Astrocyte of the spinal cord (primary cell): ENCODE measurements at regions not wholly inside any gene's neighbourhood (a gene's known extent, or its start where the extent isn't known, plus 50 kb on each side); places are given as distances from the start of the nearest gene placed in this dataset.

Source experiments
- DNase-seq: peaks from one replicate; pipeline ENCODE4 v3.0.0; 2011; ENCODE audit warnings: low read depth, low spot score
- H3K4me3 ChIP-seq: 2 replicates; pipeline ENCODE4 v1.5.1; 2011; ENCODE audit warnings: low read depth, mild to moderate bottlenecking, low read length, moderate library complexity
- in situ Hi-C: cut with HindIII; loops from 2 replicates; pipeline ENCODE4 v1.10.0; 2017; ENCODE audit warnings: low sequenced_read_pairs
- TF ChIP-seq, protein P1 (sequence below): IDR thresholded peaks from 2 replicates; pipeline ENCODE4 v1.5.1; 2012; ENCODE audit warnings: low read depth, mild to moderate bottlenecking, low read length, inconsistent platforms

DNA sequence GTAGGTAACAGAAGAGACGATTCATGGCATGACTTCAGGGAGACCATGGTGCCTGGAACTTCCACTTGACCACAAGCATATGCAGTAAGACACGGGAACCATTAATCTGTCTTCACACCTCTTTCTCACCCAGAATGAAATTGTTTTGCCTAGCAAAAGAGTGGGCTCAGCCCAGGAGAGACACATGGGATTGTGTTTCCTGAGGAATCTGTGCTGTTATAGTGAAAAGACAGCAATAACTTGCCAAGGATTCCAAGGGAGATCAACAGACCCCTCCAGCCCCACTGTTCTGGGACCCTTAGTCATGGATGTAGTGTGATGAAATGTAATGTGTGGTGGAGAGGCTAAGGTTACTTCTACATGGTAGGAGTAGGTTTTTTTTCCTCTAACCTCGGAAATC lies 192.5 kb upstream of the NPVF start:
- in situ Hi-C loops, result no loop called here
- no peak for DNase-seq
- H3K4me3 ChIP-seq, result no peak overlapping the region
- TF ChIP-seq, protein P1, sequence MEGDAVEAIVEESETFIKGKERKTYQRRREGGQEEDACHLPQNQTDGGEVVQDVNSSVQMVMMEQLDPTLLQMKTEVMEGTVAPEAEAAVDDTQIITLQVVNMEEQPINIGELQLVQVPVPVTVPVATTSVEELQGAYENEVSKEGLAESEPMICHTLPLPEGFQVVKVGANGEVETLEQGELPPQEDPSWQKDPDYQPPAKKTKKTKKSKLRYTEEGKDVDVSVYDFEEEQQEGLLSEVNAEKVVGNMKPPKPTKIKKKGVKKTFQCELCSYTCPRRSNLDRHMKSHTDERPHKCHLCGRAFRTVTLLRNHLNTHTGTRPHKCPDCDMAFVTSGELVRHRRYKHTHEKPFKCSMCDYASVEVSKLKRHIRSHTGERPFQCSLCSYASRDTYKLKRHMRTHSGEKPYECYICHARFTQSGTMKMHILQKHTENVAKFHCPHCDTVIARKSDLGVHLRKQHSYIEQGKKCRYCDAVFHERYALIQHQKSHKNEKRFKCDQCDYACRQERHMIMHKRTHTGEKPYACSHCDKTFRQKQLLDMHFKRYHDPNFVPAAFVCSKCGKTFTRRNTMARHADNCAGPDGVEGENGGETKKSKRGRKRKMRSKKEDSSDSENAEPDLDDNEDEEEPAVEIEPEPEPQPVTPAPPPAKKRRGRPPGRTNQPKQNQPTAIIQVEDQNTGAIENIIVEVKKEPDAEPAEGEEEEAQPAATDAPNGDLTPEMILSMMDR, result no peak

- in situ Hi-C loops, result no loop called here
- DNase-seq, result no peak
- TF ChIP-seq, protein P1, result no peak
- H3K4me3 ChIP-seq, result no peak overlapping the region
Measured at GRCh38 chr7:25424113-25424512, 195.8 kb upstream of the NPVF start.

- H3K4me3 ChIP-seq, result no peak overlapping the region
- in situ Hi-C loops, result no loop called here
Measured at GRCh38 chr7:25424855-25425254, 196.6 kb upstream of the NPVF start.

GRCh38 chr7:25427721-25428120 lies 199.4 kb upstream of the NPVF start:
- H3K4me3 ChIP-seq, result no peak overlapping the region
- DNase-seq, result no peak
- TF ChIP-seq, protein P1, result no peak
- in situ Hi-C loops, result no loop called here

More at GRCh38 chr7:25424855-25425254, 196.6 kb upstream of the NPVF start:
- TF ChIP-seq, protein P1, result no peak
- DNase-seq, result no peak

DNA sequence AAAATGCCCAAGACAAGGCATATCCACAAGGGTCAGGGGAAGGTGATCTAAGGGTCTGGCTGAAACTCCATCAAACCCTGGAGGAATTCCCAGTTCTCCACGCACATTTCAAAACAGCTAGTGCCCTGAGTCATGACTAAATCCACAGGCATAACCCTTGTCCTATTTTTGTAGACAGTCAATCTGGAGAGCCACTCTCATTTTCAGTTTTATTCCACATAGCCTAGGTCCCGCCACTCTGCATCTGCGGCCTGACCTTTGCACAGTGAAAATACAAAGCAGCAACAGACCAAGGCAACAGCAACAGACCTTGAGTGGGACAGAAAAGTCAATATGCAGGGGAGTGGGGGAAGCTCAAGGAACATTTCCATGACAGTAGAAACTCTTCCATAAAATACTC lies 201.4 kb upstream of the NPVF start:
- no peak overlapping the region for H3K4me3 ChIP-seq
- in situ Hi-C loops, result no loop called here
- TF ChIP-seq, protein P1, result no peak
- DNase-seq, result no peak

GRCh38 chr7:25430200-25430931 lies 202.1 kb upstream of the NPVF start:
- DNase-seq, result no peak
- TF ChIP-seq, protein P1, result no peak
- H3K4me3 ChIP-seq, result no peak overlapping the region
- in situ Hi-C loops, result no loop called here
